Upper lobe of left lung (tissue), 4 donors: ENCODE measurements at regions not wholly inside any gene's neighbourhood (a gene's known extent, or its start where the extent isn't known, plus 50 kb on each side); places are given as distances from the start of the nearest gene placed in this dataset.

Experiments used
- CTCF ChIP-seq, 6 experiments: fragments of 450-650 bp in 4 of 6; fragments of 200-600 bp in 2 of 6; sonication (generic) in 2 of 6; IDR thresholded peaks; one replicate each; pipeline ENCODE4 v1.5.1; 2016 to 2019; ENCODE audit warnings: antibody characterized with exemption in 6 of 6
- POLR2A ChIP-seq, 4 donors: fragments of 450-650 bp; IDR thresholded peaks; one replicate each; pipeline ENCODE4 v1.5.1; 2016 to 2017; ENCODE audit warnings: antibody characterized with exemption in 4 of 4, mild to moderate bottlenecking in 2 of 4
- POLR2AphosphoS5 ChIP-seq, 2 donors: sonication (generic); formaldehyde crosslinking; IDR thresholded peaks; one replicate each; pipeline ENCODE4 v1.5.1; 2017; ENCODE audit warnings: antibody characterized with exemption in 2 of 2

GRCh38 chr1:84083307-84083706, 60.8 kb upstream of the PRKACB start:
- TF ChIP-seq POLR2A (IDR thresholded peaks at IDR 0.05) (no peak), POLR2AphosphoS5 (IDR thresholded peaks at IDR 0.05) (no peak), CTCF (IDR thresholded peaks at IDR 0.05) (no peak)
